OCI-M2 (cell line): ENCODE measurements at regions not wholly inside any gene's neighbourhood (a gene's known extent, or its start where the extent isn't known, plus 50 kb on each side); places are given as distances from the start of the nearest gene placed in this dataset.

Source experiments
- DNase-seq: peaks from one replicate; lab custom pipeline; 2025; ENCODE audit not compliant: unreplicated experiment; lab: John Stamatoyannopoulos, UW

DNA sequence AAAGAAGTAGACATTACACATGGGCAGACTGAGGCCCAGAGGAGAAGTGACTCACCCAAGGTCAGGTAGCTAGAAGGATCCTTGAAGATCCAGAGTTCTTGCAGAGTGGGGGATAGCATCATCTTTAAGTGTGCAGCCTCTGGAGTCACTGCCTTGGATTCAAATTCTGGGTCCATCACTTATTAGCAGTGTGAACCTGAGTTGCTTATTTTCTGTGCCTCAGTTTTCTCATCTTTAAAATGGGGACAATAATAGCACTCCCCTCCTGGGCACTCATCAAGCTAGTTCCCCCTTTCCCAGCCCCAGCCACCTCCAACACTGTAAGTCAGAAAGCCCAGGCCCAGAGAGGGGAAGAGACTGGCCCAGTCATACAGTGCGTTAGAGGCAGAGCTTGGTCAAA lies 141.8 kb upstream of the PJA1 start:
- no peak for DNase-seq

DNA sequence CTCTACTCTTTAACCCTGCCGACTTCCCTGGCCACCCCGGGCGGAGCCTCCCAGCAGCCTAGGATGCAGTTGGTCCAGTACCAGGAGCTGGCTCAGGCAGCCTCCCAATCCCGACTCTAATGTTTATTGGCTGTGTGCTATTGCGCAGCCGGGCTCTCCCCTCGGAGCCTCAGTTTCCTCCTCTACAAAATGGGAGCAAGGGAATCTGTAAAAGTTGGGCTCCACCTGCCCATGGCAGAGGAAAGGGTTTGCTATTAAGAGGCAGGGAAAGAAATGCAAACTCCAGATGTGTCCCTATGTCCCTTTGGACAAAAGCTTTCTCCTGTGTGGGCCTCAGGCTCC lies 140.8 kb upstream of the PJA1 start:
- no peak for DNase-seq

DNA sequence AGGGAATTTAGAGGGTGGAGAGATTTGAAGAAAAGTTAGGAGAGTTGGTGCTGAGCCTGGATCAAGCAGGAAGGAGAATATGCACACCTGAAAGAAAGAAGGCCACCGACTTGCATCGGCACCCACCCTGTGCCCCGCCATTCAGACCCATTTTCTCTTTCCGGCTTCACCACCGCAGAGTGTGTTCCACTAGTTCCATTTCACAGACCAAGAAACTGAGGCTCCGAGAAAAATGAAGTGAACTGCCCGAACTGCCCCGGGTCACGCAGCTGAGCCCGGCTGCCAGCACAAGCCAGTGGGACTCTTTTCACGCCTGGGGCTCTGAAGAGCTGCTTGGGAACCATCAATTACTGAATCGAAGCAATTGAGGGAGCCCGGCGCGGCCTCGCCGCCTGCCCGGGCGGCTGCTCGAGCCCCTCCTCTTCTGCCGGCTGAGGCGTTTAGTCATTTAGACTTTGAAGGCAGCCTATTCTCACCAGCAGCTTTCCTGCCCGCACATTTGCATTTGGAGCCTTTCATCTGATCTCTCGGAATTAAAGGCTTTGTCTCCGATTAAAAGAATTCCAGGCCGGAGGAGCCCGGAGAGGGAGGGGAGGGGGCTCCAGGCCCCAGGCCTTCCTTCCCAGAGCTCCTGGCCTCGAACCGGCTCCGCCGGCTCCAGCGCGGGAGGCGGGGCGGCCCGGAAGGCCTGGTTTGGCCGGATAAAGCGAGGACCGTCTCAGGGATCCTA lies 140.2 kb upstream of the PJA1 start:
- DNase-seq, result no peak

DNA sequence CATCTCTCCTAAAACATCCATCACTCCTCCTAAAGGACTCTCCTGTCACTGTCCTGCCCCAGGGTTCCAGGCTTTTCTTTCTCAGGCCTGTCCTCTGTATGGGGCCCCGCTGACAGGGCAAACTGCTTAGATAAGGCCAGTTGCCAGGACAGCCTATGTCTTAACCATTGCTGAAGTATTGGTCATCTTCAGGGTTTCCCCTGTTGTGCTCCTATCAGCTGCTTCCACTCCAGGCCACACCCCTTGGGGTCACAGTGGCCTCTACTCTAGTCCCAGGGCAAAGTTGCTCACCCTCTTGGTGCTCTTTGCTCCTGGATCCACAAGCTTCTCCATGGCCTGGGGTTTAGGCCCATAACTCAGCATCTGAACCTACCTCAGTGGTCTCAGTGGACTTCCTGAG lies 138.0 kb upstream of the PJA1 start:
- no peak for DNase-seq

DNA sequence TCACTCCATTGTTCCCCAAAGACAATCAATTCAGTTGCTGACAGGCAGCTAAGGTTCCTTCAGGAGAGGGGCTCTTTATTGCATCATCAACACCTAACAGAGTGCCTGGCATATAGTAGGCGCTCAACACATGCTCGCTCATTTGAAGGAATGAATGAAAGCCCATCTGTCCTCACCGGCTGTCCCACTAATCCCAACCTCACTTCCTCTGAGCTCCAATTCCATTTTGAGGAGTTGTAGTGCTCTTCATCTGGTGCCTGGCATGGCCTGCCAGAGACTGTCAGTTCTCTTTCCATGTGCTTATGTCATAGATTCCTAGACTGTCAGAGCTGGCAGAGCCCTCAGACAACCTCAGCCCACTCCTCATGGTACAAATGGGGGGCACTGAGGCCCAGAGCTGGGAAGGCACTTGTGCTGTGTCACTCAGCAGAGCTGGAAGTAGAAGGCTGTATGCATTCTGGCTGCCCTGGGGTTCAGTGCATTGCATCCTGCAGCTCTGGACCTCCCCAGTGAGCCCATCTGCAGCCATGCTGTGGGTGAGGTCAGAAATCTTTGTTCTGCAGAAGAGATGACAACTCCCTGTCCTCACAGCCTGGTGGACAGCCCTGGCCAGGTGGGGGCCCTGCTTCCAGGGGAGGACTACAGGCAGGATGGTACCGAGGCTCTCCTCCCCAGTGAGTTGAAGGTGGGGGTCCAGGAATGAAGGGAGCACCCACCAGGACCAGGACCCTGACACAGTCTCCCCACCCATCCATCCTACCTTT lies 134.9 kb upstream of the PJA1 start:
- no peak for DNase-seq

GRCh38 chrX:69299285-69299684 lies 134.0 kb upstream of the PJA1 start:
- no peak for DNase-seq

GRCh38 chrX:69298466-69299140 lies 133.3 kb upstream of the PJA1 start:
- DNase-seq, result no peak

GRCh38 chrX:69297506-69297905 lies 132.3 kb upstream of the PJA1 start:
- no peak for DNase-seq

GRCh38 chrX:69293776-69294601 lies 128.7 kb upstream of the PJA1 start:
- DNase-seq, result no peak

- DNase-seq, result no peak
Observed at GRCh38 chrX:69291116-69291515, 125.9 kb upstream of the PJA1 start.

GRCh38 chrX:69290292-69290691 lies 125.0 kb upstream of the PJA1 start:
- no peak for DNase-seq

DNA sequence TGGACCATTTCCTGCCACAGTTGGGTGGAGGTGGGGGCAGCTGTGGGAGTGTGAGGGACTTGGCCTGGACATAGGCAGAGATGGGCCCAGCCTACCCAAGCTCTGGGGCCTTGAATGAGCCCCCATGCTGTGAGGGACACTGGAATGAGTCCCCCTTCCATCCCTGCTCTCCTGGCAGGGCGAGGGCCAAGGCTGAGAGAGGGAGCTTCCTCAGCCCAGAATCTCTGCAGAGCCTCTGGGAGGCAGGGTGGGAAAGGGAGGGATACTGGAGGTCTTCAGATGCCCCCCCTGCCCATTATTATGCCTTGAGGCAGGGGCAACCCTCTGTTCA lies 124.5 kb upstream of the PJA1 start:
- DNase-seq, result no peak

DNA sequence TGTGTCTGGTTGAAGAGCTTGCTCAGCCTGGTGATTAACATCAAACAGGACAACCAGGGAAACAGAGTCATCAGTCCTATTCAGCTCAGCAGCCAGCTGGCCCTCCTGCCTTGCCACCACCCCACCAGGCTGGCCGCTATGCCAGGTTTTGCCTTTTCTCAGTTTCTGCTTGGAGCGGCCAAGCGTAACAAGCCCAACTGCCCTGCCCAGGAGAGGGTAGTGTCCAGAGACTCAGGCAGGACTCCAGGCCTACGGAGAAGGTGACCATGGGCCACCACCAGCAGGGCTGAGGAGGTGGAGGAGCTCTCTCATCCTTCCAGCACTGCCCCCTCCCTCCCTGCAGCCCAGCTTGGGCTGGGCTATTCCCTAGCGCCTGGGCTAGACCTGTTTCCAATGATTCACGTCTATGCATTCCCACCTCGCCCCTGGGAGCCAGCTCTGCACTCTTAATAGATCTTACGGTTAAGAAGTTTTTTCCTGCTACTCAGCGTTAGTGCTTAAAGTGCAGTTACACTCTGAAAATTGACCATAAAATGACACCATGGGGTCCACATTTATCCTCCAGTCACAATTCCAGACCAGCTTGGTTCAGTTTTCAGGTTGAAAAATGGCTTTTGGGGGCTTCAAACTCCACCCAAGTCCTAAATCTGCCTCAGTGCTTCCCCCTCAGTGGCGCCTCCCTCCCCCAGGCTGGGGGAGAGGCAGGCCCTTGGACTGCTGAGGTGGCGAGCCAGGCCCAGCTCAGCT lies 124.0 kb upstream of the PJA1 start:
- DNase-seq, result no peak

DNA sequence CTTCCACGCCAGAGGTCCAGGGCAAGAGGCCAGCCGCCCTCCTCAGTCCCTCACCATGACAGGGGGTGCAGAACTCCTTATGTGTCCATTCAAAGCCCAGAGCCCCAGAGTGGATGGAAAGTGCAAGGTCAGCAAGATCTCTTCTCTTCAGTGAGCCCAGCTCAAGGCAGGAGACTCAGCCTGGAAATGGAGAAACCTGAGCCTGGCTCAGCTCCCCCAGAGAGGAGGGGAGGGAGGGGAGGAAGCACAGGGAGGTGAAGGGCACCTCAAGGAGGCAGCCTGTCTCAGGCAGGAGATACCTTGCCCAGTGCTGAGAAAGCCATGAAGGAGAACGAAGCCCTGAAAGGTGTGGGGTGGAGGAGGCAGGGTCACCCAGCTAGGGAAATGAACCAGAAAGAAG lies 121.8 kb upstream of the PJA1 start:
- DNase-seq, result no peak

DNA sequence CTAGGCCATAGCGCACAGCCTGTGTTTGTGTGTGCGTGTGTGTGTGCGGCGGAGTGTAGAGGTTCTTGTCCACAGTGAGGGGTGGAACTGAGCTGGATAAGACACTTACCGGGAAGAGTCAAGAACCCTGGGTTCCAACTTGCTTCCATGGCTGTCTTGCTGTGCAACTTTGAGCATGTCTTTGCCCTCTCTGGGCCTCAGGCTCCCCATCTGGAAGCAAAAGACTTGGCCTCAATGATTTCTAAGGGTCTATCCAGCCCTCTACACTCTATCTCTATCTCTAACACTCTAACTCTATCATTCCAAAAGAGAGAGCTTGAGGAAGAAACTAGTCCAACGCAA lies 121.3 kb upstream of the PJA1 start:
- DNase-seq, result no peak

DNA sequence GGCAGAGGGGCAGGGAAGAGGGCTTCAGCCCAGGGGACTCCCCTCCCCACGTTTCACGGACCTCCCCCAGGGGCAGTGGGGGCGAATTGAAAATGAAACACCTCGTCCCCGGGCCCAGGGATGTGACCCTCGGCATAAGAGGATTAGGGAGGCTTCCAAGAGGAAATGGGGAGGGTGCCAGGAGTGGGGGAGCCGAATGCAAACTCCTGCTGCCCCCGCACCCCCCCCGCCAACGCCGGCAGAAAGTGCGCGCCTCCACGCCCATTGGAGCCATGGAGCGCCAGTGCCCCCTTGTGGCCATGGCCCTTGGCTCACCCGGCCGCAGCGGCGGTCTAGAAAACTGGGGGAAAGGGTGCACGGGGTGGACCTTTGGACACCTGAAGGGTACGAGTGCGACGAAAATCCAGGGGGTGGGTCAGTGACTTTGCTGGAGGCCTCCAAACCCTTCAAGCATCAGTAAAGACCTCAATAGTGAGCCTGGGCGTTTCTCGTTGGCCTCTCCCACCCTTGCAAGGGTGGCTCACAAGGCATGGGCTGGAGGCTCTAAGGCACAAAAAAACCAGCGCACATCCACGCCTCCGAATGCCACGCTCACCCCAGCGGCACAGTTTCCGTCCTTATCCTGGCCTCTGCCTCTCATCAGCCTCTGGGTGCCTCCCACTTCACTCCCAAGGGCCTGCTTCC lies 120.8 kb upstream of the PJA1 start:
- no peak for DNase-seq

DNA sequence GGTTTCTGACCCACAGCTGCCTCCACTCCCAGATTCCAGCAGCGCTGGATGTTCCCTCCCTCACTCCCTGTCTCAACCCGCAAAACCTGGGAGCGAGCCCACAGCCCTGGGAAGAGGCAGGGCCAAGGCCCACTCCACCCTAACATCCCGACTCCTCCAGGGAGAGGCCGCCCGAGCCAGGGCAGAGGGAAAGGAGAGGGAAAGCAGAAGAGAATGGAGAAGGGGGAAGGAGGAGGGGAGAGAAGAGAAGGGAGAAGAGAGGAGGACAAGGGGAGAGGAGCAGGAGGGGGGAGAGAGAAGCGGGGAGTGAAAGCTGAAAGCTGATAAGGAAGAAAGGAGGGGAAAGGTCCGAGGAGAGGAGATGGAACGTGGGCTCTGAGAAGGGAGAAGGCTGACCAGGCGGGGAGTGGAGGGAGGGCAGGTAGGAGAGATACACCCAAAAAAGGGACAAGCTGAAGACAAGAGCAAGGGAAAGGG lies 120.2 kb upstream of the PJA1 start:
- no peak for DNase-seq

DNA sequence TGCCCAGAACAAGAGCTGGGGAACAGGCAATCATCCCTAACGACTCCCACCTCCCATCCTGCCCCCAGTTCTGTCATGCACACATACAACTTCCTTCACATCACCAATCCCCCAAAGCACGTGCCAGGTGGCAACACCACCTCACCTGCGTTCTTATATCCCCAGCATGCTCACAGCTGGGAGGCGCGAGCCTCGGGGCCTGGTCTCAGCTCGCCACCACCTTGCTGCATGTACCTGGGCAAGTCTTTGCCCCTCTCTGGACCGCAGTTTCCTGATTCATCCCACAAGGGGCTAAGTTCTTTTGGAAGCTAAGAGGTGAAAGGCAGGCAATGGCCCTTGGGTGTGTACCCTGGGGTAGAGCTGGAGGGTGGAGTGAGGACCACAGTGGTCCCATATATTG lies 119.2 kb upstream of the PJA1 start:
- no peak for DNase-seq

DNA sequence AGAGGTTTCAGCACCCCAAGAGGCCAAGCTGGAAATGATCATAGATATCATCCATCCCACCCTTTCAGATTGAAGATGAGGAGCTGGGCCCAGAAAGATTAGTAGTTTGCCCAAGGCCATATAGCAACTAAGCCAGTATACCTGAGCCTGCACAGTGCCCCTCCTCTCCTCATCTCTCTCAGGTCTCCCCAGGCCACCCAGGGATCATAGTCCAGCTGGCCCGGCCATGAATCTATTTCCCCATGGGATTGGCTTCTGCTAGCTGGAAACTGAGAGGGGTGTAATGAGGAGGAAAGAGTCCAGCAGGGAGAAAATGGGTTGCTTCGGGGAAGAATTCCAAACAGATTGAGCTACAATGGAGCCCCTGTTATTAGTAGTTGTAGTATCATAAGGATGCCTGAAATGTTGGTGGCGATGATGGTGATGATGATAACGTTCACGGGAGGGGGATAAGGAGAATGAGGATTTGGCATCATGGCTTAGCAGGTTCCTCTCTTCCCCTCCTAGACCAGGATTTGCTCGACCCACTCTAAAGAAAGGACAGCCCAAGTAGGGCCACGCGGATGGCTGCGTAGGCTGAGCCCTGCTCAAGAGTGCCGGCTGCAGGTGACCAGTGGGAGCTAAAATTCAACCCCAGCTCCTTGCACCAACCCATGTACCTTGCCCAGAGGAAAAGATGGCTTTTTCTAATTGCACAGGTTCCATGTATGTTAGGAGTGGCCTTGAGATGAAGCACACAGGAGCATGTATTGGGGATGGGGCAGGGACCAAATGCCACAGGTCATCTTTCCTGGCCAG lies 117.8 kb upstream of the PJA1 start:
- no peak for DNase-seq
